K562 (cell line): ENCODE measurements at regions not wholly inside any gene's neighbourhood (a gene's known extent, or its start where the extent isn't known, plus 50 kb on each side); places are given as distances from the start of the nearest gene placed in this dataset.

ENCODE experiments used
- ATAC-seq: fragments of 200-7000 bp; cut with Tn5 transposase; 3 replicates; pipeline ENCODE4 v1.9.1; 2020; ENCODE audit warnings: moderate library complexity
- BruUV-seq: library from RNA; stranded (reverse); fragments of 400-500 nt; replicated peaks from 2 replicates; lab custom pipeline; 2021; lab: Mats Ljungman, UMichigan
- CTCF ChIA-PET: fragments of 300-600 bp; formaldehyde crosslinking; extraction: SDS; loops from one replicate; lab custom pipeline; 2021; ENCODE audit warnings: low intra/inter-chr PET ratio; lab: Yijun Ruan, JAX
- POLR2A ChIA-PET: fragments of 300-600, 350-650 bp; sonication (Branson Sonifier 250); formaldehyde crosslinking; extraction: SDS; loops from one replicate; lab custom pipeline; 2021; ENCODE audit warnings: antibody characterized with exemption, inconsistent platforms; lab: Yijun Ruan, JAX
- DNase-seq, 4 experiments: peaks; one replicate each; pipeline versions ENCODE4 v3.0.0 to v3.0.0-alpha.2; 2011 to 2018; ENCODE audit warnings: low spot score in 3 of 4, mixed read lengths in 3 of 4; ENCODE audit errors: extremely low read depth in 1 of 4
- FAIRE-seq: peaks from 2 replicates; lab custom pipeline; 2011; peaks lifted over from hg19 to GRCh38; lab: Jason Lieb, UNC
- H2AFZ ChIP-seq: 2 replicates; pipeline ENCODE4 v1.6.0; 2011; ENCODE audit warnings: low read depth, low read length, control low read depth, inconsistent platforms
- H3K27ac ChIP-seq: fragments of 200-600 bp; 3 replicates; pipeline ENCODE4 v1.8.0; 2011; ENCODE audit warnings: low read depth, mild to moderate bottlenecking, control low read depth, inconsistent platforms, low read length, moderate library complexity, mixed read lengths; ENCODE audit errors: extremely low read depth
- H3K27me3 ChIP-seq, 2 experiments: fragments of 300-600 bp in 1 of 2; 2 replicates in 1 of 2; 3 replicates in 1 of 2; pipeline versions ENCODE4 v1.6.0 to v1.8.0; 2011; ENCODE audit warnings: inconsistent platforms in 2 of 2, low read length in 2 of 2, mild to moderate bottlenecking in 1 of 2, mixed read lengths in 1 of 2, moderate library complexity in 1 of 2; ENCODE audit not compliant: control insufficient read depth in 2 of 2, insufficient read depth in 2 of 2
- H3K36me3 ChIP-seq: fragments of 300-600 bp; 3 replicates; pipeline ENCODE4 v1.8.0; 2011; ENCODE audit warnings: mild to moderate bottlenecking, low read length, inconsistent platforms; ENCODE audit not compliant: control insufficient read depth, insufficient read depth
- H3K4me1 ChIP-seq, 2 experiments: fragments of 200-600 bp in 1 of 2; replicated peaks in 1 of 2; 2 replicates in 1 of 2; 3 replicates in 1 of 2; pipeline versions ENCODE4 v1.5.1 to v1.8.0; 2011; ENCODE audit warnings: inconsistent platforms in 2 of 2, low read length in 2 of 2, mild to moderate bottlenecking in 1 of 2, mixed read lengths in 1 of 2, moderate library complexity in 1 of 2; ENCODE audit not compliant: control insufficient read depth in 2 of 2, insufficient read depth in 2 of 2
- H3K4me2 ChIP-seq: 2 replicates; pipeline ENCODE4 v1.6.1; 2011; ENCODE audit warnings: low read length, control low read depth, inconsistent platforms, mixed read lengths; ENCODE audit not compliant: insufficient read depth
- H3K4me3 ChIP-seq: fragments of 200-600 bp; sonication (generic), shearing (Covaris generic); 2 replicates; pipeline ENCODE4 v1.5.1; 2016; ENCODE audit warnings: control low read depth, inconsistent platforms
- H3K79me2 ChIP-seq: fragments of 200-600 bp; 3 replicates; pipeline ENCODE4 v1.8.0; 2011; ENCODE audit warnings: low read length, inconsistent platforms; ENCODE audit not compliant: control insufficient read depth, insufficient read depth
- H3K9ac ChIP-seq, 2 experiments: 2 replicates each; pipeline versions ENCODE4 v1.6.0 to v1.6.1; 2011; ENCODE audit warnings: low read depth in 2 of 2, low read length in 2 of 2, control low read depth in 1 of 2, inconsistent platforms in 1 of 2, mild to moderate bottlenecking in 1 of 2, mixed read lengths in 1 of 2; ENCODE audit not compliant: insufficient read depth in 1 of 2
- H3K9me1 ChIP-seq: one replicate; pipeline ENCODE4 v1.6.0; 2011; ENCODE audit warnings: inconsistent platforms, mild to moderate bottlenecking, low read length, moderate library complexity; ENCODE audit not compliant: control insufficient read depth, insufficient read depth
- H3K9me3 ChIP-seq: replicated peaks from 2 replicates; pipeline ENCODE4 v1.5.1; 2011; ENCODE audit warnings: low read depth, low read length, inconsistent platforms; ENCODE audit not compliant: control insufficient read depth, insufficient read depth
- H4K20me1 ChIP-seq: replicated peaks from 2 replicates; pipeline ENCODE4 v1.6.1; 2011; ENCODE audit warnings: low read length, inconsistent platforms, mixed read lengths; ENCODE audit not compliant: control insufficient read depth, insufficient read depth
- RFX7 ChIP-seq: fragments of 250-450 bp; sonication (Bioruptor Pico); IDR thresholded peaks from 2 replicates; pipeline ENCODE4 v1.5.1; 2021; ENCODE audit warnings: mild to moderate bottlenecking
- ZBTB34 ChIP-seq: fragments of 250-450 bp; sonication (Bioruptor Pico); IDR thresholded peaks from 2 replicates; pipeline ENCODE4 v1.8.0; 2021; ENCODE audit warnings: mild to moderate bottlenecking, moderate library complexity
- ZNF347 ChIP-seq: fragments of 450-650 bp; formaldehyde crosslinking; IDR thresholded peaks from 2 replicates; pipeline ENCODE4 v1.4.0; 2020; ENCODE audit warnings: low read depth, mild to moderate bottlenecking, moderate library complexity
- ZNF76 ChIP-seq: fragments of 250-450 bp; sonication (Bioruptor Pico); IDR thresholded peaks from 2 replicates; pipeline ENCODE4 v1.4.0; 2020; ENCODE audit warnings: mild to moderate bottlenecking, moderate library complexity, borderline replicate concordance
- in situ Hi-C: fragments of 300-500 bp; cut with MboI; formaldehyde crosslinking; loops from 4 replicates; pipeline ENCODE4 v1.15.0; 2018; ENCODE audit warnings: inconsistent platforms, mixed read lengths
- intact Hi-C: fragments of 100-400 bp; cut with micrococcal nuclease; formaldehyde crosslinking; loops from 2 replicates; pipeline ENCODE4 v1.14.2; 2022
- TF ChIP-seq, protein P1 (sequence below): fragments of 450-650 bp; IDR thresholded peaks from 2 replicates; pipeline ENCODE4 v1.7.0; 2016; ENCODE audit warnings: borderline replicate concordance

DNA sequence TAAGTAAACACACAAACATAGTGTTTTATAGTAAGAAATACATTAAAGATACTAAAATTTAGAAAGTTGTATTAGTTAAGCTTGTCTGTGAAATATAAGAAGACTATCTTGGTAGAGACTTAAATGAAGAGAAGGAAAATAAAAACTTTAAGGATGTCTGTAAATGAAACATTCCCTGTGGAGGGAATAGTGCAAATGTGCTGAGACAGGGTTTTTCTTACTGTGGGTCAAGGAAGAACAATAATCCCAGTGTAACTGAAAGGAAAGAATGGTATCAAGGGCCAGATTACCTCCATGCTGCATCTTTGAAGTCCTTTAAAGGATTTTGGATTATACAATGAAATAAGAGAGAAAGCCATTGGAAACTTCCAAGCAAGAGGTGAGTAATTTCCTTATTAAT, 547.5 kb upstream of the PCDH15 start:
- TF ChIP-seq, protein P1, sequence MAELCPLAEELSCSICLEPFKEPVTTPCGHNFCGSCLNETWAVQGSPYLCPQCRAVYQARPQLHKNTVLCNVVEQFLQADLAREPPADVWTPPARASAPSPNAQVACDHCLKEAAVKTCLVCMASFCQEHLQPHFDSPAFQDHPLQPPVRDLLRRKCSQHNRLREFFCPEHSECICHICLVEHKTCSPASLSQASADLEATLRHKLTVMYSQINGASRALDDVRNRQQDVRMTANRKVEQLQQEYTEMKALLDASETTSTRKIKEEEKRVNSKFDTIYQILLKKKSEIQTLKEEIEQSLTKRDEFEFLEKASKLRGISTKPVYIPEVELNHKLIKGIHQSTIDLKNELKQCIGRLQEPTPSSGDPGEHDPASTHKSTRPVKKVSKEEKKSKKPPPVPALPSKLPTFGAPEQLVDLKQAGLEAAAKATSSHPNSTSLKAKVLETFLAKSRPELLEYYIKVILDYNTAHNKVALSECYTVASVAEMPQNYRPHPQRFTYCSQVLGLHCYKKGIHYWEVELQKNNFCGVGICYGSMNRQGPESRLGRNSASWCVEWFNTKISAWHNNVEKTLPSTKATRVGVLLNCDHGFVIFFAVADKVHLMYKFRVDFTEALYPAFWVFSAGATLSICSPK: no peak
- no peak for TF ChIP-seq ZNF76 (CRISPR knock-in tag)
- TF ChIP-seq ZNF347: no peak
- no peak for TF ChIP-seq ZBTB34 (CRISPR knock-in tag)
- no peak for TF ChIP-seq RFX7 (CRISPR knock-in tag)
- no peaks in the 10 kb centered on the region; the same call in 1 of the 2 replicates for H3K9me3 ChIP-seq
- no peak overlapping the region for H3K27ac ChIP-seq
- no peaks in the 10 kb centered on the region for H3K4me1 ChIP-seq
- no peak overlapping the region for H2AFZ ChIP-seq
- no peak overlapping the region for H3K9ac ChIP-seq
- H3K4me3 ChIP-seq: no peak overlapping the region
- no peak overlapping the region for H3K4me2 ChIP-seq
- DNase-seq (no peak), ATAC-seq (no peak), FAIRE-seq (no peak)
- POLR2A ChIA-PET: no interaction called here
- intact Hi-C loops: no loop called here
- CTCF ChIA-PET: no interaction called here
- no peaks in the 10 kb centered on the region for H3K9me1 ChIP-seq
- H3K36me3 ChIP-seq: no peaks in the 10 kb centered on the region
- no TSS peak for BruUV-seq
- in situ Hi-C loops: no loop called here
- no peaks in the 10 kb centered on the region for H4K20me1 ChIP-seq
- no peaks in the 10 kb centered on the region for H3K79me2 ChIP-seq
- no peaks in the 10 kb centered on the region for H3K27me3 ChIP-seq
